HG02642 (cell line): ENCODE measurements at regions not wholly inside any gene's neighbourhood (a gene's known extent, or its start where the extent isn't known, plus 50 kb on each side); places are given as distances from the start of the nearest gene placed in this dataset.

Experiments
- ATAC-seq: cut with Tn5 transposase; IDR thresholded peaks from one replicate; pipeline ENCODE4 v1.9.1; 2021; ENCODE audit warnings: mild to moderate bottlenecking; ENCODE audit not compliant: unreplicated experiment, poor library complexity

DNA sequence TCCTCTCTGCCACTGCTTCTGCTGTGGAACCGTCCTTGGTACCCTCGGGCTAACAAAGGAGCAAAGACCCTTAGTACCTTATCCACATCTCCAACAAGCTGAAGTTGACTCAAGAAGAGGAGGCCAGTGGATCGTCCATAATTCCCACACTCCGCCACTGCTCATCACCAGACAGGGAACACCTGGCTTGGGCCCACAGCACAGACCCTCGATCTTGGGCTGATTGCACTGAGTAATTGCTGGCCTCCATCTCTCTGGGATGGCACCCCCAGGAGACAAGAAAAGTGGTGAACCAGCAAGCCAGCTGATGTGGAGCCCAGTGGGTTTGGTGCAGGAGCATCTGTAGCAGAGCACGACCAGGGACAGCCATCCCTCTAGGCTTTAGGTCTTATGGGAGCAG, 109.4 kb upstream of the GRIK2 start:
- ATAC-seq: no peak

DNA sequence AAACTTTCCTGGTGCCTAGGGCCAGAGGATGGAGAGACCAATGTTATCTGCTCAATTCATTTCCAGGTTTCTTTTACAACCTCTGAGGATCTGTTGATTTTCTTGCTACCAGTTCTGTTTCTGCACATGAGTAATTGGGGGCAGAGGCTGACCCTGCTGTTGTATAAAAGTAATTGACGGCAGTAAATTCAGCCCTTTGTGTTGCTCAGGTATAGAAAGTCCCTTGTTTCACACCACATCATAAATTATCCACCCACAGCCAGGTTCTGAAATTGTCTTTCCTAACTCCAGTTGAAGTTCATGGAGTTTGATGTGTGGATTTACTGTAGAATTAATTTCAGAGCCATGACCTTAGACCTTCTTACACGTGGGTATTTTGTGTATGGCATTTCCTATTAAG, 107.4 kb upstream of the GRIK2 start:
- no peak for ATAC-seq

DNA sequence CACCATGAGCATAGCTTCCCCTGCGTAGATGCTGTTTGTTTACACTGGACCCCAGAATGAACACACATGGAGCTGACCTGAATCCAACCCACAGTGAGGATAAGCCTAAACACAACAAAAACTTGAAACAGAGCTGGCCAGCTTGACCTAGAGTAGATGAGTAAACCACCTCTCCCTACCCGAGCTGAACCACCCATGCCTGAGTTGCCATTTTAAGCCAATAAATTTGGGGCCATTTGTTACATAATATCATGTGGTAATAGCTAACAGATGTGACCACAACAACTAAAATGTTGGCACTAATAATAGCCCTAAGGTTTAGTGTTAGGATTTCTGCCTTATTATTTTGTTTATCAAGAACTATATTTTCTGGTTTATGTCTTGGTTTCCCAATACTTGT, 103.2 kb upstream of the GRIK2 start:
- no peak for ATAC-seq

DNA sequence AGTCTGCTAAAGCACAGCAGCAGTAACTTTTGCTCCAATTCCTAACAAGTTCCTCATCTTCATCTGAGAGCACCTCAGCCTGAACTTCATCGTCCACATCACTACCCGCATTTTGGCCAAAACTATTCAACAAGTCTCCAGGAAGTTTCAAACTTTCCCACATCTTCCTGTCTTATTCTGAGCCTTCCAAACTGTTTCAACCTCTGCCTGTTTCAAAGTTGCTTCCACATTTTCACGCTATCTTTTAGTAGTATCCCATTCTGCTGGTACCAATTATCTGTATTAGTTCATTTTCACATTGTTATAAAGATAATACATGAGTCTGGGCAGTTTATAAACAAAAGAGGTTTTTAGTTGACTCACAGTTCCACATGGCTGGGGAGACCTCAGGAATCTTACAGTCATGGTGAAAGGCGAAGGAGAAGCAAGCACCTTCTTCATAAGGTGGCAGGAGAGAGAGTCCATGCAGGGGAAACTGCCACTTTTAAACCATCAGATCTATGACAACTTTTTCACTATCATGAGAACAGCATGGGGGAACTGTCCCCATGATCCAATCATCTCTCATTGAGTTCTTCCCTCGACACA, 99.4 kb upstream of the GRIK2 start:
- no peak for ATAC-seq

DNA sequence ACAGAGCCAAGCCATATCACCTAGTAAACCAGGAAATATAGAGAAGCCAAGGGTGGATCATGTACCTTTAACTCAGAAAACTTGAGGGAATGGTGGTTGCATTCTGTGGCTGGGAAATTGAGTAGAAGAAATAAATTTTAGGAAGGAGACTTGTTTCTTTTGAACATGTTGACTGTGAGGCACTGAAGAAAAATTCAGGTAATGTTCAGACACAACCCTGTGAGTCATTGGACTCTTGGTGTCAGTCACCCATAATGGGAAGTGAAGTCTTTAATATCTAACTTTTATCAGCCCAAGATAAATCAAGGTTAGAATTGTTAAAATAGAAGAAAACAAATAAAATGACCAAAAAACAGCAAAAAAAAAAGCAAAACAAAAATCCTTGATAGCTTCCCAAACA, 98.8 kb upstream of the GRIK2 start:
- no peak for ATAC-seq

DNA sequence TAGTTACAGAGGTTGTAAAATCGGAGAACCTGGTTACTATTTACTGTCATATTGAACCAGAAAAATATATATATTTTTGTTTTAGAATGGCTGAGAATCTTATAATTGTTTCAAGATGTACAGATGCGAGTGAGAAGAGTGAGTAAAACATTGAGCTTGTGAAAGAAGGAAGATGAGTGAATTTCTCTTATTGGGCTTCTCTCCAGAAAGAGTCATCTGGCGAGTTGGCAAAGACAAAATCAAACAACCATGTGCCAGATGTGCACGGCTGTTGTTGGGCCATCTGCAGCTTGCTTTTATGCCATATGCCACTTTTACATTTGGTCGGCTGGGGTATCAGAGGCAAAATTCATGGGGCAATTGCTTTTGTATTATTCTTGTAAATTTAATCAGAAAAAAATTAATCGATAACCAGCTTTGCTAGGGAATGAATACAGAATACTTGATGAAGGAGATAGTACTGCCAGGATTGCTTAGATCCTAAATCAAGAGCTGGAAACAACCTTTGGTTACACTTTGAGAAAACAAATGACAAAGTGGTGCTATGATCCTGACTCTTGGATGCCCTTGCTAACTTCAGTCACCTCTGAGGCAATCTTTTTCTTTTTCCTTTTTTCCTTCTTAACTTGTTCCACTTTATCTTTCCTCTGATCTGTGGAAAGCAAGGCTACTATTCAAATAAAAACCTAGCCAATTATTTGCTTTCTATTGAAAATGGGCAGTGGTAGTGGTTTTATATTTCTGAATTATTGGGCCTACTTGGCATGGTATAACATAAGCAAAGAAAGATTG, 97.1 kb upstream of the GRIK2 start:
- no peak for ATAC-seq

DNA sequence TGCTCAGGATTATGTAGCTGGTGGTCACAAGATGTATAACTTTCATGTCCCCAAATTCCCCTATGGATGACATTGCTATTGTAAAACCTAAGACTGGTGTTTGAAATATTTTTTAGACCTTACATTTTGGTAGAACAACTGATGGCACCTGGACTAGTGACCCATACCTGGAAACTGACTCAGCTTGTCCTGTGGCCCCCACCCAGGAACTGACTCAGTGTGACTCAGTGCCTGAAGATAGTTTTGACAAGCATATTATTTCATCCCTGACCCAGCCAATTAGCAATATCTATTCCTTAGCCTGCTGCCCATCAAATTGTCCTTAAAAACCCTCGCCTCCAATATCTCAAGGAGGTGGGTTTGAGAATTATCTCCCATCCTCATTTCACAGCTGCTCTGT, 90.9 kb upstream of the GRIK2 start:
- ATAC-seq: no peak

DNA sequence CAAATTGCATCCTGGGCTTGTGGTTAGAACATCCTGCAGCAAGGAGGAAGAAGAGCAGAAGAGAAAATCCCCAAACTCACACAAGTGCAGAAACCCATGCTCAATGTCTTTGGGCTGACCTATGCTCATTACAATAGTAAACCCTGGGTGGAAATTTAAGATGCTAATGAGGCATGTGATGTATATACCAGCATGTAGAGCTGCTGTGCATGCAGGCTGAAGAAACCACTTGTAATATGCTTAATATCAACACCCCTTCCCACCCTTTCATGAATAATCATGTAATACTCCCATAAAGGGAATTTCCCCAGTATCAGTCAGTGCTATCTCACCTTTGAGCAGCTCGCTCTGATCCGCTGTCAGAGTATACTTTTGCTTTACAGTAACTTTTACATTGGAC, 90.0 kb upstream of the GRIK2 start:
- ATAC-seq: no peak

DNA sequence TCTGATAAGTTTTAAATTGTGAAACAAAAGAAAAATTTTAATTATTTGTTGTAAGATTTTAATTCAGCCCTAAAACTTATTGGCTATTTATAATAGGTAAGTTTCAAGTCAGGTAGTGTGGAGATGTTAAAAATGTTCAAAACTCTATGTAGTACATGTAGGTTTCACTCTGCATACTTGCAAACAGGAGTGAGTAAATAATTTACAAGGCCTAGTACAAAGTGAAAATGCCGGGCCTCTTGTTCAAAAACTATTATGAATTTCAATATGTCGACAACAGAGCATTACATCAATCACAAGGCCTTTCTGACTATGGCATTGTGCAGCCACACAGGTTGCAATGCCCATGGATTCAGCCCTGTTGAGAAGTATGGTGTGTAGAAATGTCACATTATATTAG, 80.9 kb upstream of the GRIK2 start:
- no peak for ATAC-seq

DNA sequence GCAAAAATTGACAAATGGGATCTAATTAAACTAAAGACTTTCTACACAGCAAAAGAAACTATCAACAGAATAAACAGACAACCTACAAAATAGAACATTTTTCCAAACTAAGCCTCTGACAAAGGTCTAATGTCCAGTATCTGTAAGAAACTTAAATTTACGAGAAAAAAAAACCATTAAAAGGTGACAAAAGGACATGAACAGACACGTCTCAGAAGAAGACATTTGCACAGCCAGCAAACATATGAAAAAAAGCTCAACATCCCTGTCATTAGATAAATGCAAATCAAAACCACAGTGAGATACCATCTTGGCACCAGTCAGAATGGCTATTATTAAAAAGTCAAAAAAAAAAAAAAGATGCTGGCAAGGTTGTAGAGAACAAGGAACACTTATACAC, 70.6 kb upstream of the GRIK2 start:
- ATAC-seq: no peak

DNA sequence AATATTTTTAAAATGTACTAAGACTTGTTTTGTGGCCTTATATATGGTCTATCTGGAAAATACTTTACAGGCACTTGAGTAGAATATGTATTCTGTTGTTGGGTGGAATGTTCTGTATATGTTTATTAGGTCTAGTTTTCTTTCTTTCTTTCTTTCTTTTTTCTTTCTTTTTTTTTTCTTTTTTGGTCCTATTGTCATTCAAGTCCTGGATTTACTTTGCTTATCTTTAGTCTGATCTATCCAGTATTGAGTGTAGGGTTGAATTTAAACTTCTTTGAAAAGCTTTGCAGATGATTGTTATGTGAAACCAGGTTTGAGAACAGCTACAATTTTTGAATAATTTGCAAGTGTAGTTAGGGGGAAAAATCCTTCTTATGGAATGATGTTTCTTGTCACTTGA, 67.1 kb upstream of the GRIK2 start:
- no peak for ATAC-seq

DNA sequence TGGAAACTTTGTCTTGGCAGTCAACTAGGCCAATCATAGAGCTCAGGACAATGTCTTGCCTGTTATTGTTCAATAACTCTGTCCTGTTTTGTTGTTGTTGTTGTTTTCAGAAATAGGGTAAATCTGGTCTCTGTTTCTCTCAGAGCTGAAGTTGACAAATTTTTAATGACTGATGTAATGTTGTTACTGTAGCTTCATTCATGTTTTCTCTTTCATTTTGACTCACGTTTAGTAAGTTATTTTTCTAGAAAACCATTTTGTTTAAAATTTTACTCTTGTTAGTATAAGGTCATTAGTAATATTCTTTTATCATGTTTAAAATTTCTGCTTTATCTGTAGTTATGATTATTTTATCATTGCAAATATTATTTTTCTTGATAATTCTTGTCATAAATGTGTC, 51.6 kb upstream of the GRIK2 start:
- no peak for ATAC-seq
